IMR-90 (cell line): ENCODE measurements at regions not wholly inside any gene's neighbourhood (a gene's known extent, or its start where the extent isn't known, plus 50 kb on each side); places are given as distances from the start of the nearest gene placed in this dataset.

Experiments used
- ATAC-seq: fragments of 200-7000 bp; cut with Tn5 transposase; 2 replicates; pipeline ENCODE4 v1.9.1; 2020; ENCODE audit warnings: low read depth, mild to moderate bottlenecking, moderate library complexity
- BruUV-seq: library from RNA; stranded (reverse); fragments of 400-500 nt; replicated peaks from 2 replicates; lab custom pipeline; 2021; lab: Mats Ljungman, UMichigan
- CTCF ChIA-PET: fragments of 300-600 bp; formaldehyde crosslinking; extraction: SDS; loops from one replicate; lab custom pipeline; 2021; ENCODE audit warnings: antibody characterized with exemption; lab: Yijun Ruan, JAX
- POLR2A ChIA-PET: fragments of 300-600 bp; sonication (Branson Sonifier 250); formaldehyde crosslinking; loops from one replicate; lab custom pipeline; 2022; ENCODE audit warnings: antibody characterized with exemption; ENCODE audit not compliant: unreplicated experiment; lab: Charles Lee
- DNase-seq: peaks from one replicate; pipeline ENCODE4 v3.0.0; 2013
- H2AFZ ChIP-seq: replicated peaks from 2 replicates; pipeline ENCODE3; 2013; ENCODE audit warnings: low read length, mild to moderate bottlenecking; ENCODE audit not compliant: poor library complexity
- H2AK5ac ChIP-seq: 2 replicates; pipeline ENCODE4 v1.6.1; 2013; ENCODE audit warnings: low read depth, low read length, inconsistent platforms
- H2AK9ac ChIP-seq: replicated peaks from 2 replicates; pipeline ENCODE3; 2013; ENCODE audit warnings: mild to moderate bottlenecking, low read depth, low read length, moderate library complexity; ENCODE audit not compliant: poor library complexity
- H2BK120ac ChIP-seq: 2 replicates; pipeline ENCODE4 v1.6.1; 2013; ENCODE audit warnings: low read depth, low read length, inconsistent platforms
- H2BK15ac ChIP-seq: 3 replicates; pipeline ENCODE4 v1.6.1; 2013; ENCODE audit warnings: low read depth, low read length, inconsistent platforms
- H2BK20ac ChIP-seq: 2 replicates; pipeline ENCODE4 v1.6.1; 2013; ENCODE audit warnings: low read depth, mild to moderate bottlenecking, inconsistent platforms, low read length, moderate library complexity
- H2BK5ac ChIP-seq: 2 replicates; pipeline ENCODE4 v1.6.1; 2013; ENCODE audit warnings: mild to moderate bottlenecking, low read depth, low read length, inconsistent platforms; ENCODE audit not compliant: poor library complexity, severe bottlenecking
- H3K14ac ChIP-seq: replicated peaks from 2 replicates; pipeline ENCODE4 v1.6.1; 2013; ENCODE audit warnings: low read depth, low read length, inconsistent platforms
- H3K18ac ChIP-seq: 2 replicates; pipeline ENCODE4 v1.6.1; 2013; ENCODE audit warnings: low read depth, low read length, control low read depth
- H3K23ac ChIP-seq: 2 replicates; pipeline ENCODE4 v1.6.1; 2013; ENCODE audit warnings: low read depth, low read length, inconsistent platforms
- H3K27ac ChIP-seq: 2 replicates; pipeline ENCODE4 v1.5.1; 2013; ENCODE audit warnings: mild to moderate bottlenecking, control low read depth, low read length; ENCODE audit not compliant: insufficient read depth
- H3K27me3 ChIP-seq: 2 replicates; pipeline ENCODE4 v1.6.1; 2013; ENCODE audit warnings: low read length; ENCODE audit not compliant: control insufficient read depth, insufficient read depth
- H3K36me3 ChIP-seq: 2 replicates; pipeline ENCODE4 v1.6.1; 2013; ENCODE audit warnings: low read length, mixed read lengths; ENCODE audit not compliant: control insufficient read depth, insufficient read depth
- H3K4ac ChIP-seq: 2 replicates; pipeline ENCODE4 v1.6.1; 2013; ENCODE audit warnings: low read depth, low read length, inconsistent platforms
- H3K4me1 ChIP-seq: 2 replicates; pipeline ENCODE4 v1.6.1; 2013; ENCODE audit warnings: low read length, mixed read lengths; ENCODE audit not compliant: control insufficient read depth, insufficient read depth
- H3K4me2 ChIP-seq: 2 replicates; pipeline ENCODE4 v1.6.1; 2013; ENCODE audit warnings: low read depth, mild to moderate bottlenecking, control low read depth, low read length, moderate library complexity
- H3K4me3 ChIP-seq: 2 replicates; pipeline ENCODE4 v1.5.1; 2013; ENCODE audit warnings: low read depth, mild to moderate bottlenecking, control low read depth, low read length, moderate library complexity; ENCODE audit not compliant: insufficient read depth
- H3K56ac ChIP-seq: 2 replicates; pipeline ENCODE4 v1.6.1; 2013; ENCODE audit warnings: low read length, inconsistent platforms; ENCODE audit not compliant: insufficient read depth; ENCODE audit errors: extremely low read depth
- H3K79me1 ChIP-seq, 2 experiments: 2 replicates each; pipeline ENCODE4 v1.6.1; 2013; ENCODE audit warnings: low read length in 2 of 2, inconsistent platforms in 1 of 2, low read depth in 1 of 2
- H3K9ac ChIP-seq: 2 replicates; pipeline ENCODE4 v1.6.1; 2013; ENCODE audit warnings: low read depth, low read length, control low read depth
- H3K9me1 ChIP-seq: 2 replicates; pipeline ENCODE4 v1.6.1; 2013; ENCODE audit warnings: low read length, inconsistent platforms; ENCODE audit not compliant: insufficient read depth
- H3K9me3 ChIP-seq: 2 replicates; pipeline ENCODE4 v1.6.1; 2013; ENCODE audit warnings: low read length; ENCODE audit not compliant: control insufficient read depth, insufficient read depth
- H4K20me1 ChIP-seq: 2 replicates; pipeline ENCODE4 v1.6.1; 2013; ENCODE audit warnings: low read length, inconsistent platforms; ENCODE audit not compliant: insufficient read depth
- H4K5ac ChIP-seq: 2 replicates; pipeline ENCODE4 v1.6.1; 2013; ENCODE audit warnings: mild to moderate bottlenecking, low read depth, low read length, control low read depth
- H4K8ac ChIP-seq, 2 experiments: 2 replicates each; pipeline ENCODE4 v1.6.1; 2013; ENCODE audit warnings: low read depth in 2 of 2, low read length in 2 of 2, control low read depth in 1 of 2, inconsistent platforms in 1 of 2
- H4K91ac ChIP-seq: 2 replicates; pipeline ENCODE4 v1.6.1; 2013; ENCODE audit warnings: low read depth, low read length, inconsistent platforms; ENCODE audit not compliant: insufficient read depth
- BHLHE40 ChIP-seq: fragments of 150-350 bp; IDR thresholded peaks from 2 replicates; pipeline ENCODE4 v1.6.1; 2016; ENCODE audit warnings: mild to moderate bottlenecking, low read depth, low read length
- CEBPB ChIP-seq: IDR thresholded peaks from 2 replicates; pipeline ENCODE4 v1.6.1; 2012; ENCODE audit warnings: low read depth, low read length, improper control_type of control experiment
- CHD1 ChIP-seq: IDR thresholded peaks from 2 replicates; pipeline ENCODE4 v1.6.1; 2012; ENCODE audit warnings: low read depth, low read length, improper control_type of control experiment
- FOS ChIP-seq: fragments of 150-350 bp; IDR thresholded peaks from 2 replicates; pipeline ENCODE4 v1.6.1; 2016; ENCODE audit warnings: low read depth, low read length
- MAFK ChIP-seq: IDR thresholded peaks from 2 replicates; pipeline ENCODE4 v1.6.1; 2012; ENCODE audit warnings: low read depth, low read length, improper control_type of control experiment
- MAZ ChIP-seq: IDR thresholded peaks from 2 replicates; pipeline ENCODE4 v1.6.1; 2012; ENCODE audit warnings: low read depth, mild to moderate bottlenecking, low read length, improper control_type of control experiment, moderate library complexity, borderline replicate concordance
- MXI1 ChIP-seq: IDR thresholded peaks from 2 replicates; pipeline ENCODE4 v1.6.1; 2012; ENCODE audit warnings: low read depth, mild to moderate bottlenecking, low read length, moderate library complexity, borderline replicate concordance
- NFE2L2 ChIP-seq: fragments of 150-350 bp; IDR thresholded peaks from 2 replicates; pipeline ENCODE4 v1.6.1; 2016; ENCODE audit warnings: low read depth, mild to moderate bottlenecking, low read length
- POLR2A ChIP-seq: IDR thresholded peaks from 2 replicates; pipeline ENCODE4 v1.6.1; 2012; ENCODE audit warnings: mild to moderate bottlenecking, low read depth, low read length
- RAD21 ChIP-seq: IDR thresholded peaks from 2 replicates; pipeline ENCODE4 v1.6.1; 2012; ENCODE audit warnings: low read length, improper control_type of control experiment
- RCOR1 ChIP-seq: IDR thresholded peaks from 2 replicates; pipeline ENCODE4 v1.6.1; 2012; ENCODE audit warnings: mild to moderate bottlenecking, low read length, improper control_type of control experiment; ENCODE audit not compliant: insufficient replicate concordance
- RFX5 ChIP-seq: IDR thresholded peaks from 2 replicates; pipeline ENCODE4 v1.8.0; 2012; ENCODE audit warnings: low read depth, mild to moderate bottlenecking, low read length, moderate library complexity
- SMC3 ChIP-seq: fragments of 150-350 bp; IDR thresholded peaks from 2 replicates; pipeline ENCODE4 v1.6.1; 2016; ENCODE audit warnings: low read depth, mild to moderate bottlenecking, antibody characterized with exemption, low read length, moderate library complexity
- WGBS, 2 experiments: methylation state at CpG; one replicate each; pipeline versions ENCODE4 v1.1.5 to v1.1.7; 2013; ENCODE audit warnings: missing lambda C conversion rate in 2 of 2; ENCODE audit not compliant: insufficient read length in 1 of 2; ENCODE audit errors: extremely low coverage in 2 of 2; 5-methylcytosine and 5-hydroxymethylcytosine counted together
- dilution Hi-C: fragments of 300-500 bp; cut with HindIII; formaldehyde crosslinking; loops from one replicate; pipeline ENCODE4 v1.14.3; 2018; ENCODE audit warnings: low sequenced_read_pairs; ENCODE audit not compliant: unreplicated experiment
- in situ Hi-C: fragments of 300-500 bp; cut with MboI; formaldehyde crosslinking; loops from 3 replicates; pipeline ENCODE4 v1.14.3; 2019; ENCODE audit warnings: low sequenced_read_pairs, inconsistent platforms, mixed read lengths
- intact Hi-C: fragments of 100-400 bp; cut with micrococcal nuclease; formaldehyde crosslinking; loops from 2 replicates; pipeline ENCODE4 v1.10.0; 2022
- TF ChIP-seq, protein P1 (sequence below): fragments of 150-350 bp; IDR thresholded peaks from 2 replicates; pipeline ENCODE4 v1.6.1; 2016; ENCODE audit warnings: low read depth, mild to moderate bottlenecking, low read length, moderate library complexity, borderline replicate concordance
- TF ChIP-seq, protein P2 (sequence below): fragments of 150-350 bp; IDR thresholded peaks from 2 replicates; pipeline ENCODE4 v1.6.1; 2017; ENCODE audit warnings: mild to moderate bottlenecking, antibody characterized with exemption, low read length, low read depth
- TF ChIP-seq, protein P3 (sequence below): conservative IDR thresholded peaks from 2 replicates; pipeline ENCODE4 v1.5.1; 2012; ENCODE audit warnings: mild to moderate bottlenecking, low read depth, low read length, improper control_type of control experiment

DNA sequence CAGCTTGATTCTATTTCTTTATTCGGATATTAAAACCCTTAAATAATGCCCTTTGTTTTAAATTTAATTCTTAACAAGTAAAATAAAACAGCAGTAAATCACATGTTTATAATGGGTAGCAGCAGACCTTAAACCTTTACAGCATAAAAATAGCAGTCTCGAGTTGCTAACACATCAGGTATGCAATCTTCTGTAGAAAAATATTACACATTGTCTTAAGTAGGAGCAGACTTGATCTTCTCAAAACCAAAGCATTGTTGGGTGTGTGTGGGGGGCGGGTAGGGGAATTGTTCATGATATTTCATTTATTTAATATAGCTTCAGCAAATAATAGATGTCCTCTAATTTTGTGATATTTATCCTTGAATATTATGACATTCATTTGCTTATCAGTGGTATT lies 331.4 kb downstream of the PCDH7 start:
- H3K9me3 ChIP-seq = no peaks in the 10 kb centered on the region
- no peak overlapping the region for H3K14ac ChIP-seq
- H4K20me1 ChIP-seq = no peaks in the 10 kb centered on the region
- no peaks in the 10 kb centered on the region for H3K36me3 ChIP-seq
- no peak overlapping the region for H3K18ac ChIP-seq
- ChIA-PET POLR2A (no interaction called here), CTCF (no interaction called here)
- no peak overlapping the region for H3K27ac ChIP-seq
- no peak overlapping the region for H2BK15ac ChIP-seq
- in situ Hi-C loops = no loop called here
- H3K4ac ChIP-seq = no peak overlapping the region
- no peak overlapping the region for H2BK5ac ChIP-seq
- BruUV-seq = no TSS peak
- no peak overlapping the region for H2BK20ac ChIP-seq
- intact Hi-C loops = no loop called here
- no peak for TF ChIP-seq NFE2L2
- no peak for TF ChIP-seq RCOR1
- TF ChIP-seq, protein P1, sequence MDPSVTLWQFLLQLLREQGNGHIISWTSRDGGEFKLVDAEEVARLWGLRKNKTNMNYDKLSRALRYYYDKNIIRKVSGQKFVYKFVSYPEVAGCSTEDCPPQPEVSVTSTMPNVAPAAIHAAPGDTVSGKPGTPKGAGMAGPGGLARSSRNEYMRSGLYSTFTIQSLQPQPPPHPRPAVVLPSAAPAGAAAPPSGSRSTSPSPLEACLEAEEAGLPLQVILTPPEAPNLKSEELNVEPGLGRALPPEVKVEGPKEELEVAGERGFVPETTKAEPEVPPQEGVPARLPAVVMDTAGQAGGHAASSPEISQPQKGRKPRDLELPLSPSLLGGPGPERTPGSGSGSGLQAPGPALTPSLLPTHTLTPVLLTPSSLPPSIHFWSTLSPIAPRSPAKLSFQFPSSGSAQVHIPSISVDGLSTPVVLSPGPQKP = no peak
- no peak for TF ChIP-seq RAD21
- TF ChIP-seq, protein P2, sequence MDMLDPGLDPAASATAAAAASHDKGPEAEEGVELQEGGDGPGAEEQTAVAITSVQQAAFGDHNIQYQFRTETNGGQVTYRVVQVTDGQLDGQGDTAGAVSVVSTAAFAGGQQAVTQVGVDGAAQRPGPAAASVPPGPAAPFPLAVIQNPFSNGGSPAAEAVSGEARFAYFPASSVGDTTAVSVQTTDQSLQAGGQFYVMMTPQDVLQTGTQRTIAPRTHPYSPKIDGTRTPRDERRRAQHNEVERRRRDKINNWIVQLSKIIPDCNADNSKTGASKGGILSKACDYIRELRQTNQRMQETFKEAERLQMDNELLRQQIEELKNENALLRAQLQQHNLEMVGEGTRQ = no peak
- TF ChIP-seq FOS = no peak
- TF ChIP-seq MAFK = no peak
- TF ChIP-seq MXI1 = no peak
- no peak for TF ChIP-seq SMC3
- TF ChIP-seq, protein P3, sequence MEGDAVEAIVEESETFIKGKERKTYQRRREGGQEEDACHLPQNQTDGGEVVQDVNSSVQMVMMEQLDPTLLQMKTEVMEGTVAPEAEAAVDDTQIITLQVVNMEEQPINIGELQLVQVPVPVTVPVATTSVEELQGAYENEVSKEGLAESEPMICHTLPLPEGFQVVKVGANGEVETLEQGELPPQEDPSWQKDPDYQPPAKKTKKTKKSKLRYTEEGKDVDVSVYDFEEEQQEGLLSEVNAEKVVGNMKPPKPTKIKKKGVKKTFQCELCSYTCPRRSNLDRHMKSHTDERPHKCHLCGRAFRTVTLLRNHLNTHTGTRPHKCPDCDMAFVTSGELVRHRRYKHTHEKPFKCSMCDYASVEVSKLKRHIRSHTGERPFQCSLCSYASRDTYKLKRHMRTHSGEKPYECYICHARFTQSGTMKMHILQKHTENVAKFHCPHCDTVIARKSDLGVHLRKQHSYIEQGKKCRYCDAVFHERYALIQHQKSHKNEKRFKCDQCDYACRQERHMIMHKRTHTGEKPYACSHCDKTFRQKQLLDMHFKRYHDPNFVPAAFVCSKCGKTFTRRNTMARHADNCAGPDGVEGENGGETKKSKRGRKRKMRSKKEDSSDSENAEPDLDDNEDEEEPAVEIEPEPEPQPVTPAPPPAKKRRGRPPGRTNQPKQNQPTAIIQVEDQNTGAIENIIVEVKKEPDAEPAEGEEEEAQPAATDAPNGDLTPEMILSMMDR = no peak
- TF ChIP-seq RFX5 = no peak
- TF ChIP-seq BHLHE40 = no peak
- no peak for TF ChIP-seq CHD1
- no peak for TF ChIP-seq MAZ
- no peak for TF ChIP-seq POLR2A
- TF ChIP-seq CEBPB = no peak
- no peaks in the 10 kb centered on the region for H3K9me1 ChIP-seq
- no peak overlapping the region for H2AK9ac ChIP-seq
- H2AK5ac ChIP-seq = no peak overlapping the region
- no peak overlapping the region for H2BK120ac ChIP-seq
- H3K27me3 ChIP-seq = no peaks in the 10 kb centered on the region
- H3K4me1 ChIP-seq = peaks cover 2% of the 10 kb centered on the region; the same call in 1 of the 2 replicates
- H3K79me1 ChIP-seq = no peaks in the 10 kb centered on the region
- no peak overlapping the region for H3K9ac ChIP-seq
- H3K4me3 ChIP-seq = no peak overlapping the region
- H4K91ac ChIP-seq = no peak overlapping the region
- no peak overlapping the region for H3K4me2 ChIP-seq
- no peak overlapping the region for H3K56ac ChIP-seq
- WGBS, 2 experiments = no CpG with 5 or more reads among the region's 3 CpGs
- dilution Hi-C loops = no loop called here
- no peak overlapping the region for H4K5ac ChIP-seq
- DNase-seq = peak; percentile 18
- no peak overlapping the region for H3K23ac ChIP-seq
- H4K8ac ChIP-seq = no peak overlapping the region
- ATAC-seq = no peak
- no peak overlapping the region for H2AFZ ChIP-seq
